Gastroesophageal sphincter (tissue), 4 donors: ENCODE measurements at regions not wholly inside any gene's neighbourhood (a gene's known extent, or its start where the extent isn't known, plus 50 kb on each side); places are given as distances from the start of the nearest gene placed in this dataset.

Experiments
- ATAC-seq: fragments of 150-250 bp; one replicate; pipeline ENCODE4 v1.9.1; 2016; ENCODE audit warnings: mild to moderate bottlenecking, moderate library complexity
- H3K27ac ChIP-seq, 4 donors: fragments of 200-600 bp; sonication (generic) in 3 of 4; 1 replicate in 3 of 4; 2 replicates in 1 of 4; pipeline ENCODE4 v1.5.1; 2016 to 2019
- H3K27me3 ChIP-seq: fragments of 200-600 bp; sonication (generic); one replicate; pipeline ENCODE4 v1.5.1; 2019
- H3K36me3 ChIP-seq, 2 donors: fragments of 200-600 bp; sonication (generic); one replicate each; pipeline ENCODE4 v1.5.1; 2019; ENCODE audit warnings: control low read depth in 1 of 2
- H3K4me1 ChIP-seq, 3 donors: fragments of 200-600 bp; sonication (generic); 1 replicate in 2 of 3; 2 replicates in 1 of 3; pipeline ENCODE4 v1.5.1; 2016 to 2019; ENCODE audit warnings: control low read depth in 2 of 3
- H3K4me3 ChIP-seq, 2 donors: fragments of 200-600 bp; sonication (generic); one replicate each; pipeline ENCODE4 v1.5.1; 2019; ENCODE audit warnings: mild to moderate bottlenecking in 1 of 2, moderate library complexity in 1 of 2
- H3K9me3 ChIP-seq, 3 donors: fragments of 200-600 bp; sonication (generic); one replicate each; pipeline ENCODE4 v1.5.1; 2017 to 2019; ENCODE audit warnings: control low read depth in 2 of 3
- CTCF ChIP-seq, 4 experiments: fragments of 200-600 bp in 2 of 4; fragments of 450-650 bp in 2 of 4; sonication (generic) in 1 of 4; IDR thresholded peaks; one replicate each; pipeline ENCODE4 v1.5.1; 2017 to 2019; ENCODE audit warnings: antibody characterized with exemption in 4 of 4, mild to moderate bottlenecking in 2 of 4, moderate library complexity in 2 of 4
- EP300 ChIP-seq: sonication (generic); formaldehyde crosslinking; IDR thresholded peaks from one replicate; pipeline ENCODE4 v1.6.1; 2017; ENCODE audit warnings: antibody characterized with exemption, mild to moderate bottlenecking
- POLR2A ChIP-seq, 2 donors: fragments of 450-650 bp; IDR thresholded peaks; one replicate each; pipeline ENCODE4 v1.6.1; 2017; ENCODE audit warnings: antibody characterized with exemption in 2 of 2, mild to moderate bottlenecking in 2 of 2, moderate library complexity in 1 of 2
- POLR2AphosphoS5 ChIP-seq: sonication (generic); formaldehyde crosslinking; IDR thresholded peaks from one replicate; pipeline ENCODE4 v1.6.1; 2017; ENCODE audit warnings: antibody characterized with exemption
- WGBS, 2 donors: methylation state at CpG; one replicate each; pipeline ENCODE4 v1.1.5; 2018; ENCODE audit warnings: low coverage in 1 of 2; 5-methylcytosine and 5-hydroxymethylcytosine counted together

- WGBS, 2 donors, result 48 to 76% methylated on average over 3 of the region's 5 CpGs
- TF ChIP-seq EP300 (no peak), POLR2A (IDR thresholded peaks at IDR 0.05) (no peak), POLR2AphosphoS5 (no peak), CTCF (IDR thresholded peaks at IDR 0.05) (no peak)
- Histone ChIP-seq H3K27ac (no peak overlapping the region), H3K4me1 (no peaks in the 10 kb centered on the region), H3K36me3 (no peaks in the 10 kb centered on the region), H3K27me3 (peaks cover 9% of the 10 kb centered on the region), H3K9me3 (no peaks in the 10 kb centered on the region), H3K4me3 (no peak overlapping the region)
- no peak for ATAC-seq
Measured at GRCh38 chr2:103288696-103289095, 526.9 kb downstream of the TMEM182 start.

GRCh38 chr2:103289105-103289725 is 527.4 kb downstream of the TMEM182 start:
- no peak for ATAC-seq
- Histone ChIP-seq H3K9me3 (no peaks in the 10 kb centered on the region), H3K27ac (no peak overlapping the region), H3K36me3 (no peaks in the 10 kb centered on the region), H3K4me3 (no peak overlapping the region), H3K4me1 (no peaks in the 10 kb centered on the region), H3K27me3 (peaks cover 9% of the 10 kb centered on the region)
- 23 to 27% methylated on average over 4 of the region's 5 CpGs for WGBS, 2 donors
- TF ChIP-seq POLR2AphosphoS5, result no peak
- no peak for TF ChIP-seq POLR2A (IDR thresholded peaks at IDR 0.05)
- TF ChIP-seq CTCF (IDR thresholded peaks at IDR 0.05), result no peak
- no peak for TF ChIP-seq EP300

- 51 to 72% methylated on average over 5 to 6 of the region's 6 CpGs for WGBS, 2 donors
- Histone ChIP-seq H3K4me3 (no peak overlapping the region), H3K27me3 (peaks cover 9% of the 10 kb centered on the region), H3K9me3 (no peaks in the 10 kb centered on the region), H3K27ac (no peak overlapping the region), H3K4me1 (no peaks in the 10 kb centered on the region), H3K36me3 (no peaks in the 10 kb centered on the region)
- ATAC-seq, result no peak
- TF ChIP-seq EP300, result no peak
- no peak for TF ChIP-seq CTCF (IDR thresholded peaks at IDR 0.05)
- no peak for TF ChIP-seq POLR2A (IDR thresholded peaks at IDR 0.05)
- TF ChIP-seq POLR2AphosphoS5, result no peak
Measured at GRCh38 chr2:103292573-103292972, 530.7 kb downstream of the TMEM182 start.

GRCh38 chr2:103293067-103293741 is 531.4 kb downstream of the TMEM182 start:
- 17 to 23% methylated on average over 15 to 16 of the region's 16 CpGs for WGBS, 2 donors

More at GRCh38 chr2:103293067-103293741, 531.4 kb downstream of the TMEM182 start:
- no peak for ATAC-seq
- H3K27ac ChIP-seq, result no peak overlapping the region
- no peaks in the 10 kb centered on the region for H3K9me3 ChIP-seq
- no peaks in the 10 kb centered on the region for H3K36me3 ChIP-seq
- H3K4me3 ChIP-seq, result no peak overlapping the region
- H3K27me3 ChIP-seq, result peaks cover 9% of the 10 kb centered on the region
- TF ChIP-seq CTCF (IDR thresholded peaks at IDR 0.05) (no peak), POLR2A (IDR thresholded peaks at IDR 0.05) (no peak), POLR2AphosphoS5 (no peak), EP300 (no peak)
- no peaks in the 10 kb centered on the region for H3K4me1 ChIP-seq
